ENCODE measurements at regions not wholly inside any gene's neighbourhood (a gene's known extent, or its start where the extent isn't known, plus 50 kb on each side); places are given as distances from the start of the nearest gene placed in this dataset.

GRCh38 chr16:66290431-66290830 lies 76.1 kb upstream of the CDH5 start:
- peaks cover 20% of the 10 kb centered on the region for H3K27me3 Mint-ChIP-seq
- no peak overlapping the region for H3K27ac Mint-ChIP-seq
- POLR2A ChIA-PET, result no interaction called here
- Histone ChIP-seq H3K36me3 (replicated peaks in 1 of 2; ENCODE audit: control extremely low read depth in 1 of 2, control insufficient read depth in 1 of 2, extremely low read depth in 1 of 2, insufficient read depth in 2 of 2, low read length in 1 of 2) (no peaks in the 10 kb centered on the region), H3K9me3 (ENCODE audit: control extremely low read depth in 1 of 3, control insufficient read depth in 2 of 3, insufficient read depth in 1 of 3, low read length in 2 of 3) (no peaks in the 10 kb centered on the region), H3K79me2 (ENCODE audit: control insufficient read depth, insufficient read depth, low read length) (no peaks in the 10 kb centered on the region), H3K4me2 (replicated peaks; ENCODE audit: low read depth, low read length, poor library complexity, severe bottlenecking) (no peak overlapping the region), H4K20me1 (ENCODE audit: control insufficient read depth, insufficient read depth, low read length, poor library complexity, severe bottlenecking) (no peaks in the 10 kb centered on the region), H3K9ac (ENCODE audit: low read length) (no peak overlapping the region), H3K27me3 (replicated peaks in 1 of 4; ENCODE audit: control extremely low read depth in 1 of 4, control insufficient read depth in 3 of 4, insufficient read depth in 4 of 4, low read length in 3 of 4) (peaks cover 0 to 5% (median 0%) of the 10 kb centered on the region in 4 experiments), H3K4me1 (ENCODE audit: control insufficient read depth in 2 of 2, insufficient read depth in 2 of 2, low read length in 2 of 2) (no peaks in the 10 kb centered on the region), H3K4me3 (ENCODE audit: control extremely low read depth in 1 of 5, extremely low read depth in 1 of 5, insufficient read depth in 1 of 5, low read depth in 2 of 5, low read length in 4 of 5) (no peak overlapping the region), H2AFZ (ENCODE audit: insufficient read depth, low read depth, low read length, poor library complexity, severe bottlenecking) (no peak overlapping the region), H3K27ac (ENCODE audit: low read length in 2 of 2) (no peak overlapping the region)
- no peak overlapping the region for H3K4me3 Mint-ChIP-seq
- intact Hi-C loops (cut with micrococcal nuclease), result no loop called here
- no peak for DNase-seq
- no peaks in the 10 kb centered on the region for H3K4me1 Mint-ChIP-seq
- CTCF ChIA-PET, result no interaction called here
- TF ChIP-seq EZH2 (IDR thresholded peaks at IDR 0.05; ENCODE audit: borderline replicate concordance, insufficient read depth, low read depth, low read length, poor library complexity, severe bottlenecking), result no peak
- no peak for TF ChIP-seq CTCF (IDR thresholded peaks at IDR 0.05)
- H3K9me3 Mint-ChIP-seq (ENCODE audit: insufficient read depth), result no peaks in the 10 kb centered on the region
- WGBS (ENCODE audit: insufficient coverage), result 93% methylated on average over 4 of the region's 4 CpGs
- ATAC-seq (ENCODE audit: low read depth), result no peak

GRCh38 chr16:66289986-66290385 lies 76.5 kb upstream of the CDH5 start:
- 76% methylated on average over 6 of the region's 6 CpGs for WGBS (ENCODE audit: insufficient coverage)
- no peak overlapping the region for H2AFZ ChIP-seq (ENCODE audit: insufficient read depth, low read depth, low read length, poor library complexity, severe bottlenecking)
- no peaks in the 10 kb centered on the region for H3K36me3 ChIP-seq (replicated peaks in 1 of 2; ENCODE audit: control extremely low read depth in 1 of 2, control insufficient read depth in 1 of 2, extremely low read depth in 1 of 2, insufficient read depth in 2 of 2, low read length in 1 of 2)
- H3K4me1 Mint-ChIP-seq, result no peaks in the 10 kb centered on the region
- no peak overlapping the region for H3K27ac ChIP-seq (ENCODE audit: low read length in 2 of 2)
- no peak overlapping the region for H3K4me3 Mint-ChIP-seq
- no peak overlapping the region for H3K4me3 ChIP-seq (ENCODE audit: control extremely low read depth in 1 of 5, extremely low read depth in 1 of 5, insufficient read depth in 1 of 5, low read depth in 2 of 5, low read length in 4 of 5)
- no peak for TF ChIP-seq CTCF (IDR thresholded peaks at IDR 0.05)
- TF ChIP-seq EZH2 (IDR thresholded peaks at IDR 0.05; ENCODE audit: borderline replicate concordance, insufficient read depth, low read depth, low read length, poor library complexity, severe bottlenecking), result no peak
- H4K20me1 ChIP-seq (ENCODE audit: control insufficient read depth, insufficient read depth, low read length, poor library complexity, severe bottlenecking), result no peaks in the 10 kb centered on the region
- peaks cover 20% of the 10 kb centered on the region for H3K27me3 Mint-ChIP-seq
- no peaks in the 10 kb centered on the region for H3K4me1 ChIP-seq (ENCODE audit: control insufficient read depth in 2 of 2, insufficient read depth in 2 of 2, low read length in 2 of 2)
- no peaks in the 10 kb centered on the region for H3K9me3 Mint-ChIP-seq (ENCODE audit: insufficient read depth)
- H3K27ac Mint-ChIP-seq, result no peak overlapping the region
- H3K9me3 ChIP-seq (ENCODE audit: control extremely low read depth in 1 of 3, control insufficient read depth in 2 of 3, insufficient read depth in 1 of 3, low read length in 2 of 3), result no peaks in the 10 kb centered on the region
- peaks cover 0 to 5% (median 0%) of the 10 kb centered on the region in 4 experiments for H3K27me3 ChIP-seq (replicated peaks in 1 of 4; ENCODE audit: control extremely low read depth in 1 of 4, control insufficient read depth in 3 of 4, insufficient read depth in 4 of 4, low read length in 3 of 4)
- no peak overlapping the region for H3K4me2 ChIP-seq (replicated peaks; ENCODE audit: low read depth, low read length, poor library complexity, severe bottlenecking)
- ATAC-seq (ENCODE audit: low read depth), result no peak
- intact Hi-C loops (cut with micrococcal nuclease), result no loop called here
- H3K79me2 ChIP-seq (ENCODE audit: control insufficient read depth, insufficient read depth, low read length), result no peaks in the 10 kb centered on the region
- CTCF ChIA-PET, result no interaction called here
- no peak for DNase-seq
- no peak overlapping the region for H3K9ac ChIP-seq (ENCODE audit: low read length)
- POLR2A ChIA-PET, result no interaction called here
